ENCODE measurements at regions not wholly inside any gene's neighbourhood (a gene's known extent, or its start where the extent isn't known, plus 50 kb on each side); places are given as distances from the start of the nearest gene placed in this dataset.

GRCh38 chr12:69129564-69129963 is 109.8 kb upstream of the CPSF6 start:
- Histone ChIP-seq H3K4me1 (ENCODE audit: control insufficient read depth, insufficient read depth, low read length) (no peaks in the 10 kb centered on the region), H3K9ac (ENCODE audit: control insufficient read depth, insufficient read depth, low read length) (no peak overlapping the region), H3K9me3 (replicated peaks; ENCODE audit: control insufficient read depth, insufficient read depth, low read length) (no peaks in the 10 kb centered on the region), H3K79me2 (ENCODE audit: control insufficient read depth, insufficient read depth, low read length) (no peaks in the 10 kb centered on the region), H2AFZ (ENCODE audit: control insufficient read depth, low read depth, low read length) (no peak overlapping the region), H3K27me3 (replicated peaks in 1 of 2; ENCODE audit: control insufficient read depth in 2 of 2, insufficient read depth in 2 of 2, low read length in 1 of 2) (no peaks in the 10 kb centered on the region; a peak in 2 of 4 replicates), H4K20me1 (ENCODE audit: control insufficient read depth, insufficient read depth) (no peaks in the 10 kb centered on the region), H3K4me2 (ENCODE audit: control insufficient read depth, insufficient read depth) (no peak overlapping the region), H3K36me3 (ENCODE audit: control insufficient read depth in 2 of 2, insufficient read depth in 2 of 2, low read length in 1 of 2) (no peaks in the 10 kb centered on the region), H3K27ac (ENCODE audit: control insufficient read depth, insufficient read depth) (no peak overlapping the region), H3K4me3 (no peak overlapping the region)
- TF ChIP-seq SMAD5 (IDR thresholded peaks at IDR 0.05; ENCODE audit: low read depth) (no peak), ZBTB40 (IDR thresholded peaks at IDR 0.05; ENCODE audit: borderline replicate concordance) (no peak), TBL1XR1 (IDR thresholded peaks at IDR 0.05; ENCODE audit: low read depth, low read length) (no peak), SPI1 (IDR thresholded peaks at IDR 0.05; ENCODE audit: borderline replicate concordance, insufficient read depth, low read depth, low read length) (no peak)
- CTCF ChIA-PET, result interaction anchor here (1.8 kb wide), 1 partner anchor 13 kb away, joined by 5 read pairs; no protein-coding TSS in a partner anchor
- intact Hi-C loops (cut with micrococcal nuclease; ENCODE audit: unreplicated experiment) (no loop called here), in situ Hi-C loops (cut with MboI) (no loop called here)
- WGBS (ENCODE audit: insufficient coverage, insufficient replicate concordance, low lambda C conversion rate, missing lambda C conversion rate), result 42% methylated on average over 4 of the region's 4 CpGs
- no peak for ATAC-seq
- SMC1A ChIA-PET (ENCODE audit: uncharacterized antibody, unreplicated experiment), result interaction anchor here (0.6 kb wide), 1 partner anchor 754 kb away, joined by 3 read pairs; no protein-coding TSS in a partner anchor
- RAD21 ChIA-PET (ENCODE audit: unreplicated experiment), result no interaction called here
- POLR2A ChIA-PET, result no interaction called here
- DNase-seq (ENCODE audit: low read depth, low spot score), result no peak
- no peak for FAIRE-seq
- no TSS peak for BruUV-seq (replicated peaks)
